HepG2 (cell line): ENCODE measurements at regions not wholly inside any gene's neighbourhood (a gene's known extent, or its start where the extent isn't known, plus 50 kb on each side); places are given as distances from the start of the nearest gene placed in this dataset.

Experiments
- ATAC-seq: fragments of 200-7000 bp; cut with Tn5 transposase; 3 replicates; pipeline ENCODE4 v1.9.1; 2020; ENCODE audit warnings: mild to moderate bottlenecking, moderate library complexity
- BruUV-seq: library from RNA; stranded (reverse); fragments of 400-500 nt; replicated peaks from 2 replicates; lab custom pipeline; 2021; lab: Mats Ljungman, UMichigan
- CTCF ChIA-PET: fragments of 300-600 bp; formaldehyde crosslinking; extraction: SDS; loops from one replicate; lab custom pipeline; 2021; ENCODE audit warnings: low total read pairs, inconsistent platforms, low intra/inter-chr PET ratio; lab: Yijun Ruan, JAX
- POLR2A ChIA-PET: fragments of 350-600 bp; sonication (Branson Sonifier 250); formaldehyde crosslinking; loops from one replicate; lab custom pipeline; 2020; ENCODE audit warnings: antibody characterized with exemption, inconsistent platforms; lab: Yijun Ruan, JAX
- DNase-seq: peaks from one replicate; pipeline ENCODE4 v3.0.0-alpha.2; 2015; ENCODE audit warnings: low spot score
- FAIRE-seq: peaks from 3 replicates; lab custom pipeline; 2011; peaks lifted over from hg19 to GRCh38; lab: Jason Lieb, UNC
- H2AFZ ChIP-seq: one replicate; pipeline ENCODE4 v1.6.1; 2011; ENCODE audit warnings: low read length, inconsistent platforms
- H3K27ac ChIP-seq: fragments of 300-600 bp; 3 replicates; pipeline ENCODE4 v1.8.0; 2011; ENCODE audit warnings: mixed run types, mild to moderate bottlenecking, mixed read lengths, low read length, inconsistent platforms; ENCODE audit not compliant: insufficient read depth; ENCODE audit errors: extremely low read length
- H3K27me3 ChIP-seq, 2 experiments: fragments of 200-600 bp in 1 of 2; 2 replicates in 1 of 2; 3 replicates in 1 of 2; pipeline versions ENCODE4 v1.6.0 to v1.8.0; 2011; ENCODE audit warnings: low read length in 2 of 2, mild to moderate bottlenecking in 2 of 2, moderate library complexity in 2 of 2, inconsistent platforms in 1 of 2; ENCODE audit not compliant: insufficient read depth in 2 of 2, control insufficient read depth in 1 of 2
- H3K36me3 ChIP-seq, 2 experiments: fragments of 200-600 bp in 1 of 2; replicated peaks in 1 of 2; 2 replicates in 1 of 2; 3 replicates in 1 of 2; pipeline versions ENCODE4 v1.5.1 to v1.8.0; 2011; ENCODE audit warnings: low read length in 2 of 2, inconsistent platforms in 1 of 2; ENCODE audit not compliant: insufficient read depth in 2 of 2, control insufficient read depth in 1 of 2
- H3K4me1 ChIP-seq: 2 replicates; pipeline ENCODE4 v1.5.1; 2012; ENCODE audit warnings: low read length, inconsistent platforms; ENCODE audit not compliant: insufficient read depth
- H3K4me2 ChIP-seq: 2 replicates; pipeline ENCODE4 v1.6.0; 2011; ENCODE audit warnings: low read depth, low read length, inconsistent platforms
- H3K4me3 ChIP-seq, 3 experiments: fragments of 200-600 bp in 1 of 3; sonication (generic), shearing (Covaris generic) in 1 of 3; replicated peaks in 1 of 3; 2 replicates each; pipeline ENCODE4 v1.5.1; 2011 to 2016; ENCODE audit warnings: low read length in 3 of 3, inconsistent platforms in 2 of 3, low read depth in 2 of 3, mild to moderate bottlenecking in 2 of 3, control low read depth in 1 of 3, mixed read lengths in 1 of 3; ENCODE audit not compliant: insufficient read depth in 1 of 3
- H3K79me2 ChIP-seq: one replicate; pipeline ENCODE4 v1.6.1; 2011; ENCODE audit warnings: low read length, inconsistent platforms; ENCODE audit not compliant: insufficient read depth
- H3K9ac ChIP-seq: 2 replicates; pipeline ENCODE4 v1.6.0; 2011; ENCODE audit warnings: mild to moderate bottlenecking, low read depth, low read length, inconsistent platforms; ENCODE audit not compliant: insufficient read depth
- H3K9me3 ChIP-seq: 2 replicates; pipeline ENCODE4 v1.5.1; 2012; ENCODE audit warnings: mild to moderate bottlenecking, low read length
- H4K20me1 ChIP-seq: 2 replicates; pipeline ENCODE4 v1.6.0; 2011; ENCODE audit warnings: inconsistent platforms, mild to moderate bottlenecking, low read length, moderate library complexity; ENCODE audit not compliant: insufficient read depth
- GPN1 ChIP-seq: sonication (generic); formaldehyde crosslinking; IDR thresholded peaks from 2 replicates; pipeline ENCODE4 v1.5.1; 2020; ENCODE audit warnings: missing genetic modification reagents, borderline replicate concordance
- HDAC6 ChIP-seq: fragments of 200-600 bp; sonication (generic); IDR thresholded peaks from 2 replicates; pipeline ENCODE4 v1.7.0; 2017; ENCODE audit warnings: mild to moderate bottlenecking, antibody characterized with exemption, low read length, low read depth
- MTA1 ChIP-seq: sonication (generic); formaldehyde crosslinking; IDR thresholded peaks from 2 replicates; pipeline ENCODE4 v1.4.0; 2020; ENCODE audit warnings: missing genetic modification reagents, mild to moderate bottlenecking, borderline replicate concordance
- NRL ChIP-seq: sonication (generic); formaldehyde crosslinking; IDR thresholded peaks from 2 replicates; pipeline ENCODE4 v1.5.0; 2020; ENCODE audit warnings: missing genetic modification reagents, mild to moderate bottlenecking, moderate library complexity, borderline replicate concordance
- SNAI1 ChIP-seq: sonication (generic); formaldehyde crosslinking; IDR thresholded peaks from 2 replicates; pipeline ENCODE4 v1.5.0; 2020; ENCODE audit warnings: mild to moderate bottlenecking, missing genetic modification reagents, borderline replicate concordance
- SP2 ChIP-seq: sonication (generic); formaldehyde crosslinking; IDR thresholded peaks from 2 replicates; pipeline ENCODE4 v1.5.1; 2020; ENCODE audit warnings: mild to moderate bottlenecking, missing genetic modification reagents
- ZFAT ChIP-seq: sonication (generic); formaldehyde crosslinking; conservative IDR thresholded peaks from 2 replicates; pipeline ENCODE4 v1.8.1; 2023; ENCODE audit warnings: missing genetic modification reagents, inconsistent platforms
- ZKSCAN1 ChIP-seq: fragments of 150-350 bp; IDR thresholded peaks from 2 replicates; pipeline ENCODE4 v1.6.1; 2014; ENCODE audit warnings: low read length
- ZMAT3 ChIP-seq: sonication (generic); formaldehyde crosslinking; conservative IDR thresholded peaks from 2 replicates; pipeline ENCODE4 v1.7.0; 2021; ENCODE audit warnings: missing genetic modification reagents
- ZNF33A ChIP-seq: sonication (generic); formaldehyde crosslinking; IDR thresholded peaks from 2 replicates; pipeline ENCODE4 v1.5.1; 2020; ENCODE audit warnings: missing genetic modification reagents, mild to moderate bottlenecking, moderate library complexity, borderline replicate concordance
- ZNF446 ChIP-seq: sonication (generic); formaldehyde crosslinking; IDR thresholded peaks from 2 replicates; pipeline ENCODE4 v1.5.0; 2020; ENCODE audit warnings: mild to moderate bottlenecking, missing genetic modification reagents
- ZNF552 ChIP-seq: sonication (generic); formaldehyde crosslinking; IDR thresholded peaks from 2 replicates; pipeline ENCODE4 v1.9.0; 2022; ENCODE audit warnings: missing genetic modification reagents, mild to moderate bottlenecking, borderline replicate concordance
- ZNF713 ChIP-seq: sonication (generic); formaldehyde crosslinking; IDR thresholded peaks from 2 replicates; pipeline ENCODE4 v1.4.0; 2020; ENCODE audit warnings: mild to moderate bottlenecking, missing genetic modification reagents
- ZNF777 ChIP-seq: sonication (generic); formaldehyde crosslinking; IDR thresholded peaks from 2 replicates; pipeline ENCODE4 v1.4.0; 2020; ENCODE audit warnings: missing genetic modification reagents
- WGBS: methylation state at CpG from one replicate; pipeline ENCODE4 v1.1.6; 2017; ENCODE audit warnings: low lambda C conversion rate; 5-methylcytosine and 5-hydroxymethylcytosine counted together
- in situ Hi-C: cut with HindIII; loops from 2 replicates; pipeline ENCODE4 v1.10.0; 2017; ENCODE audit warnings: low pct_unique_long_range_greater_than_20kb; ENCODE audit not compliant: extremely low pct_ligation_motif_present
- intact Hi-C: fragments of 100-400 bp; cut with micrococcal nuclease; formaldehyde crosslinking; loops from one replicate; pipeline ENCODE4 v1.10.0; 2022; ENCODE audit not compliant: unreplicated experiment
- TF ChIP-seq, protein P1 (sequence below): sonication (generic); formaldehyde crosslinking; IDR thresholded peaks from 2 replicates; pipeline ENCODE4 v1.5.0; 2020; ENCODE audit warnings: mild to moderate bottlenecking, low read depth, missing genetic modification reagents, borderline replicate concordance
- TF ChIP-seq, protein P2 (sequence below): sonication (generic); formaldehyde crosslinking; IDR thresholded peaks from 2 replicates; pipeline ENCODE4 v1.4.0; 2020; ENCODE audit warnings: missing genetic modification reagents, mild to moderate bottlenecking, borderline replicate concordance

DNA sequence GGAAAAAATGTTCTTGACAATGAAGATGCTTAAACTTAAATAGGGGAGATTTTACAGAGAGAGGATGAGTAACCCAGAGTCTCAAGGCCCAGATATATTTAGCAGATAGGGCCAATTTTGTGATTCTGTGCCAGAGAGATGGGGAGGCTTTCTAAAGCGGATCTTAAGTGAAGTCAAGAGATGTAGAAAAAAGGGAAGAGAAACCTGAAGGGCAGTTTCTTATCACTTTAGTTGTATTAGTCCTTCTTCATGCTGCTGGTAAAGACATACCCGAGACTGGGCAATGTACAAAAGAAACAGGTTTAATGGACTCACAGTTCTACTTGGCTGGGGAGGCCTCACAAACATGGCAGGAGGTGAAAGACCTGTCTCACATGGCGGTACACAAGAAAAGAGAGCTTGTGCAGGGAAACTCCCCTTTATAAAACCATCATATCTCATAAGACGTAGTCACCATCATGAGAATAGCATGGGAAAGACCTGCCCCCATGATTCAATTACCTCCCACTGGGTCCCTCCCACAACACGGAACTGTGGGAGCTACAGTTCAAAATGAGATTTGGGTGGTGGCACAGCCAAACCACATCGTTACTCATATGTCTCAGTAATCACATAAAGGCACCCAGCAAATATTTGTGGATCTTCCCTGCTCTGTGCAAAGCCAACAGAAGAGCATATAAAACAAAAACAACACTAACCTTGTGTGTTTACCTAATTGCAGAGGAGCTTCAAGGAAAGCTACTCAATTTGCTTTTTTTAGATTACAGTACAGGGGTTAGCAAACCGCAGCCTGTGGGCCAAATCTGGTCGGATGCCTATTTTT is 102.6 kb upstream of the MYCBP2 start:
- H2AFZ ChIP-seq = no peak overlapping the region
- no peaks in the 10 kb centered on the region for H3K4me1 ChIP-seq
- in situ Hi-C loops (no loop called here), intact Hi-C loops (no loop called here)
- ChIA-PET POLR2A (no interaction called here), CTCF (no interaction called here)
- no peak for DNase-seq
- no peak for ATAC-seq
- no peak overlapping the region for H3K4me3 ChIP-seq
- no peaks in the 10 kb centered on the region for H3K36me3 ChIP-seq
- no peaks in the 10 kb centered on the region for H3K9me3 ChIP-seq
- H3K79me2 ChIP-seq = no peaks in the 10 kb centered on the region
- H4K20me1 ChIP-seq = no peaks in the 10 kb centered on the region
- TF ChIP-seq, protein P1, sequence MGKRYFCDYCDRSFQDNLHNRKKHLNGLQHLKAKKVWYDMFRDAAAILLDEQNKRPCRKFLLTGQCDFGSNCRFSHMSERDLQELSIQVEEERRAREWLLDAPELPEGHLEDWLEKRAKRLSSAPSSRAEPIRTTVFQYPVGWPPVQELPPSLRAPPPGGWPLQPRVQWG (CRISPR knock-in tag) = no peak
- TF ChIP-seq ZNF777 (CRISPR knock-in tag) (no peak), MTA1 (CRISPR knock-in tag) (no peak), HDAC6 (no peak), ZNF446 (no peak)
- WGBS = 29% methylated on average over 8 of the region's 8 CpGs
- no peak for FAIRE-seq
- H3K9ac ChIP-seq = no peak overlapping the region
- H3K27ac ChIP-seq = no peak overlapping the region
- no TSS peak for BruUV-seq
- H3K4me2 ChIP-seq = no peak overlapping the region
- no peaks in the 10 kb centered on the region for H3K27me3 ChIP-seq

- no TSS peak for BruUV-seq
- Histone ChIP-seq H3K9me3 (no peaks in the 10 kb centered on the region), H3K79me2 (no peaks in the 10 kb centered on the region), H3K4me3 (no peak overlapping the region), H3K4me2 (no peak overlapping the region), H3K27ac (no peak overlapping the region), H3K36me3 (no peaks in the 10 kb centered on the region), H3K9ac (no peak overlapping the region), H4K20me1 (no peaks in the 10 kb centered on the region), H3K4me1 (no peaks in the 10 kb centered on the region), H2AFZ (no peak overlapping the region), H3K27me3 (no peaks in the 10 kb centered on the region)
- POLR2A ChIA-PET = no interaction called here
- WGBS = 5% methylated on average over 5 of the region's 5 CpGs
- DNase-seq (no peak), FAIRE-seq (no peak), ATAC-seq (peak; percentile 48; the same call in 1 of the 3 replicates)
- in situ Hi-C loops = no loop called here
- CTCF ChIA-PET = no interaction called here
- intact Hi-C loops = no loop called here
- TF ChIP-seq SNAI1 (CRISPR knock-in tag) = no peak
- TF ChIP-seq ZFAT (CRISPR knock-in tag) = no peak
- TF ChIP-seq ZNF33A = no peak
- TF ChIP-seq, protein P2, sequence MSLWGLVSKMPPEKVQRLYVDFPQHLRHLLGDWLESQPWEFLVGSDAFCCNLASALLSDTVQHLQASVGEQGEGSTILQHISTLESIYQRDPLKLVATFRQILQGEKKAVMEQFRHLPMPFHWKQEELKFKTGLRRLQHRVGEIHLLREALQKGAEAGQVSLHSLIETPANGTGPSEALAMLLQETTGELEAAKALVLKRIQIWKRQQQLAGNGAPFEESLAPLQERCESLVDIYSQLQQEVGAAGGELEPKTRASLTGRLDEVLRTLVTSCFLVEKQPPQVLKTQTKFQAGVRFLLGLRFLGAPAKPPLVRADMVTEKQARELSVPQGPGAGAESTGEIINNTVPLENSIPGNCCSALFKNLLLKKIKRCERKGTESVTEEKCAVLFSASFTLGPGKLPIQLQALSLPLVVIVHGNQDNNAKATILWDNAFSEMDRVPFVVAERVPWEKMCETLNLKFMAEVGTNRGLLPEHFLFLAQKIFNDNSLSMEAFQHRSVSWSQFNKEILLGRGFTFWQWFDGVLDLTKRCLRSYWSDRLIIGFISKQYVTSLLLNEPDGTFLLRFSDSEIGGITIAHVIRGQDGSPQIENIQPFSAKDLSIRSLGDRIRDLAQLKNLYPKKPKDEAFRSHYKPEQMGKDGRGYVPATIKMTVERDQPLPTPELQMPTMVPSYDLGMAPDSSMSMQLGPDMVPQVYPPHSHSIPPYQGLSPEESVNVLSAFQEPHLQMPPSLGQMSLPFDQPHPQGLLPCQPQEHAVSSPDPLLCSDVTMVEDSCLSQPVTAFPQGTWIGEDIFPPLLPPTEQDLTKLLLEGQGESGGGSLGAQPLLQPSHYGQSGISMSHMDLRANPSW (CRISPR knock-in tag) = no peak
- TF ChIP-seq ZKSCAN1 = no peak
- TF ChIP-seq NRL = no peak
- TF ChIP-seq ZNF713 = no peak
- TF ChIP-seq SP2 (CRISPR knock-in tag) = no peak
- no peak for TF ChIP-seq GPN1
- no peak for TF ChIP-seq ZMAT3 (CRISPR knock-in tag)
- TF ChIP-seq ZNF552 (CRISPR knock-in tag) = no peak
- no peak for TF ChIP-seq MTA1 (CRISPR knock-in tag)
These were observed 98.8 kb upstream of the MYCBP2 start for GRCh38 chr13:77425705-77426104.
